Thyroid gland (tissue), 4 donors: ENCODE measurements at regions not wholly inside any gene's neighbourhood (a gene's known extent, or its start where the extent isn't known, plus 50 kb on each side); places are given as distances from the start of the nearest gene placed in this dataset.
"Not testable (repeated sequence)": the region's sequence is repeated elsewhere in the genome, so short reads cannot be mapped to it uniquely, and the experiment has no call there.

Experiments
- CTCF ChIP-seq, 6 experiments: fragments of 200-600 bp in 3 of 6; fragments of 450-650 bp in 3 of 6; sonication (generic) in 3 of 6; IDR thresholded peaks; one replicate each; pipeline ENCODE4 v1.5.1; 2016 to 2019; ENCODE audit warnings: antibody characterized with exemption in 6 of 6, mild to moderate bottlenecking in 2 of 6, inconsistent platforms in 1 of 6, moderate library complexity in 1 of 6
- POLR2A ChIP-seq, 2 donors: fragments of 450-650 bp; IDR thresholded peaks; one replicate each; pipeline ENCODE4 v1.6.1; 2017; ENCODE audit warnings: antibody characterized with exemption in 2 of 2, mild to moderate bottlenecking in 2 of 2, moderate library complexity in 1 of 2

GRCh38 chr14:101299781-101300180 is 261.5 kb upstream of the DIO3 start:
- TF ChIP-seq CTCF, POLR2A (IDR thresholded peaks at IDR 0.05): not testable (repeated sequence)
